ENCODE measurements at regions not wholly inside any gene's neighbourhood (a gene's known extent, or its start where the extent isn't known, plus 50 kb on each side); places are given as distances from the start of the nearest gene placed in this dataset.

GRCh38 chr20:41958391-41958790, 340.2 kb upstream of the CHD6 start:
- Histone ChIP-seq H4K20me1 (ENCODE audit: insufficient read depth) (no peaks in the 10 kb centered on the region), H3K9me2 (ENCODE audit: insufficient read depth) (no peaks in the 10 kb centered on the region), H3K79me2 (ENCODE audit: insufficient read depth, low read length) (no peaks in the 10 kb centered on the region), H3K36me3 (ENCODE audit: control insufficient read depth in 1 of 2, insufficient read depth in 2 of 2, low read length in 2 of 2) (no peaks in the 10 kb centered on the region), H2AFZ (ENCODE audit: low read depth, low read length, poor library complexity, severe bottlenecking) (no peak overlapping the region), H3K4me1 (ENCODE audit: control insufficient read depth in 1 of 2, insufficient read depth in 2 of 2, low read length in 2 of 2) (no peaks in the 10 kb centered on the region), H3K4me3 (replicated peaks in 1 of 2; ENCODE audit: low read depth in 1 of 2, low read length in 2 of 2) (no peak overlapping the region), H3K27ac (ENCODE audit: low read depth, low read length) (no peak overlapping the region), H3K9ac (ENCODE audit: low read length) (no peak overlapping the region), H3K9me3 (ENCODE audit: control insufficient read depth in 1 of 2, insufficient read depth in 1 of 2, low read depth in 1 of 2, low read length in 2 of 2) (no peaks in the 10 kb centered on the region; a peak in 1 of 4 replicates), H3K27me3 (ENCODE audit: insufficient read depth, low read length) (no peaks in the 10 kb centered on the region), H3K4me2 (ENCODE audit: low read length) (no peak overlapping the region)
- intact Hi-C loops (cut with micrococcal nuclease) = no loop called here
- CTCF ChIA-PET = no interaction called here
- POLR2A ChIA-PET = no interaction called here
- RAD21 ChIA-PET (ENCODE audit: low non-redundant PET in 1 of 2, low total read pairs in 2 of 2, uncharacterized antibody in 2 of 2, unreplicated experiment in 2 of 2) = no interaction called here
- TF ChIP-seq CTCF (IDR thresholded peaks at IDR 0.05 in 2 of 3, conservative IDR thresholded peaks at IDR 0.05 in 1 of 3; ENCODE audit: borderline replicate concordance in 1 of 3, insufficient read depth in 1 of 3, low read depth in 2 of 3, low read length in 2 of 3) (no peak), EZH2phosphoT487 (IDR thresholded peaks at IDR 0.05; ENCODE audit: borderline replicate concordance) (no peak), ATF3 (IDR thresholded peaks at IDR 0.05) (no peak), RAD21 (IDR thresholded peaks at IDR 0.05; ENCODE audit: low read depth) (no peak), REST (IDR thresholded peaks at IDR 0.05; ENCODE audit: low read depth) (no peak), CEBPB (IDR thresholded peaks at IDR 0.05; ENCODE audit: low read depth) (no peak), SIN3A (IDR thresholded peaks at IDR 0.05; ENCODE audit: low read depth) (no peak), EGR1 (IDR thresholded peaks at IDR 0.05; ENCODE audit: low read depth) (no peak), CBX3 (IDR thresholded peaks at IDR 0.05; ENCODE audit: low read depth) (no peak), EZH2 (IDR thresholded peaks at IDR 0.05) (no peak), SRF (IDR thresholded peaks at IDR 0.05; ENCODE audit: low read depth) (no peak), ZFX (IDR thresholded peaks at IDR 0.05) (no peak), JUND (IDR thresholded peaks at IDR 0.05) (no peak), MAX (IDR thresholded peaks at IDR 0.05) (no peak), TCF7L2 (IDR thresholded peaks at IDR 0.05; ENCODE audit: borderline replicate concordance, extremely low read depth, insufficient read depth, insufficient read length) (no peak), YY1 (IDR thresholded peaks at IDR 0.05; ENCODE audit: extremely low read depth, insufficient replicate concordance, low read depth, low read length) (no peak)
- ATAC-seq (no peak), DNase-seq (ENCODE audit: low read depth, low spot score) (no peak)
- BruUV-seq (replicated peaks) = no TSS peak
